NCI-H748 (cell line): ENCODE measurements at regions not wholly inside any gene's neighbourhood (a gene's known extent, or its start where the extent isn't known, plus 50 kb on each side); places are given as distances from the start of the nearest gene placed in this dataset.

Experiments used
- DNase-seq: peaks from one replicate; lab custom pipeline; 2025; ENCODE audit not compliant: unreplicated experiment; lab: John Stamatoyannopoulos, UW

DNA sequence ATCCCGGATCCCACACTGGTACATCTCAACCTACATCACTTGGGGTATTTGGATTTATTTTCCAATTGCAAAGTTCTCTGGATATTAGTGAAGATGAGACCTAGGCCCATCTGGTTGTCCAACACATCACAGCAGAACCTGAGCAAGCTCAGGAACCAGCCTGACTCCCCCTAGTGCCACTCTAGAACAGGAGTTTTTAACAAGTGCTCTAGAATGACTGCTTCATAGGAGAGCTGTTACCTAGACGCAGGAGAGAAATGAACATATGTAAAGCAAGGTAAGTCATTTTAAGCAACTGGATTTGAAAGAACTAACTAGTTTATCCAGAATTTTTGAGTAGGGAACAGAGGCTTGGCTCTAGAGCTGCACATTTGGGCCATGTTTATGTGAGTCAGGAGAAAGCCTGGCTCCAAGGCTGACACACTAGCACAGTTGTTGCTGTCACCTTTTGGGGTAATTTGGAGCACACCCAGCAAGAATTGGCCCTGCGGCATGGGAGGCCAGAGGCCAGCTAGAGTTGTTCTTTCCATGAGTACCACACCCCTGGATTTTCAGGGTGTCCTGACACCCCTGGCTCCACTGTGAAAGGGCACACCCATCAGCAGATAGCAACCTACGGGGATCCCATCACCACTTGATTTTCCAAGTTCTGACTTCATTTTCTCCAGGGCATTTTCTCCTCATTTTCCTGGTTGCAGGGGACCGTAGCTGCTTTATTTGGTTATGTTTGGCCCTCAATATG, 110.9 kb upstream of the LPAR1 start:
- DNase-seq: no peak

DNA sequence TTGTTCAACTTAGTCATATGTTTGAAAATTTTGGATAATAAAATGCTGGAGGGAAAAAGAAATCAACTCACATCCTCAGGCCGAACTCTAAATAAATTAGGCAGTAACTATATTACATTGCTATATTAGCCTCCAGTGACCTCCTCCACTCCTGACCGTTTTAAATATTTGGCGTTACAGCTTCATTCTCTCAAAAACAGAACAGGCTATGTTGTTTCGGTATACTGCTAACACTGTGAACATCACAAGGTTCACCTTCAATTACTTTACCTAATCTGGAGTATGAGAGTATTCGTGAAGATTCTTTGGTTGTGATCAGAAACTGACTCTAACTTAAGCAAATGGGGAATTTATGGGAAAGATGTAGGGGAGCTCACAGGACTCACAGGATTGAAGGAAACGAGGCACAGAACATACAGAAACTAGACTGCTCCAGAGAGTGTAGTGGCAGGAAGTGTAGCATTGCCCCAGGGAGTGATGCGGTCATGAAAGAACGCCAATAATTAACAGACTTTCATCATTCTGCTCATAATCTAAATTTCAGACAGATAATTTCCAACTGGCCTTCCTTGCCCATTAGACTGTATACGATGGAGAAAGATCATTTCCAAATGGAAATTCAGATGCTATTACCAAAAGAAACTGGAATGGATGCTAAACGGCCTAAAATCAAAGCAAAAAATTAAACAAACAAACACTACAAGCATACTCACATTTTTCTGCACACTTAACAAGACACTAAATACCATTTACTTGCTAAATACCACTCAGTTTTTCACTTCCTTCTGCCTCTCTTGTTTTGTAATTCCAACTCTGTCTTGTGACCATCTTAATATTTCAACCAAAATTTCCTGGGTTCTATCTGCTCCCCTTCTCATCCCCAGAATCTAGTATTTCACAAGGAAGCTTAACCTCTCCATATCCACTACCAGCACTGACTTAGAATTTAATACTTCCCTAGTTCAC, 110.1 kb upstream of the LPAR1 start:
- DNase-seq: no peak

GRCh38 chr9:111147041-111147440, 108.8 kb upstream of the LPAR1 start:
- no peak for DNase-seq

GRCh38 chr9:111144741-111145140, 106.5 kb upstream of the LPAR1 start:
- no peak for DNase-seq

DNA sequence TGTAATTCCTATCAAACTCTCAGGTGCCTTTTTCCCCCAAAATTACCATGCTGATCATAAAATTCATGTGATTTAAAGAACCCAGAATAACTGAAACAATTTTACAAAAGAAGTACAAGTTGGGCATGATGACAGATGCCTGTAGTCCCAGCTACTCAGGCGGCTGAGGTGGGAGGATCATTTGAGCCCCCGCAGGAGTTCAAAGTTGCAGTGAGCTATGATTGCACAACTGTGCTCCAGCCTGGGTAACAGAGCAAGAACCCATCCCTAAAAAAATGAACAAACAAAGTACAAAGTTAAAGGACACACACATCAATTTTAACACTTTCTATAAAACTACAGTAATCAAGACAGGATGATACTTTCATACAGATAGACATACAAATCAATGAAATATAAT, 97.9 kb upstream of the LPAR1 start:
- DNase-seq: no peak

DNA sequence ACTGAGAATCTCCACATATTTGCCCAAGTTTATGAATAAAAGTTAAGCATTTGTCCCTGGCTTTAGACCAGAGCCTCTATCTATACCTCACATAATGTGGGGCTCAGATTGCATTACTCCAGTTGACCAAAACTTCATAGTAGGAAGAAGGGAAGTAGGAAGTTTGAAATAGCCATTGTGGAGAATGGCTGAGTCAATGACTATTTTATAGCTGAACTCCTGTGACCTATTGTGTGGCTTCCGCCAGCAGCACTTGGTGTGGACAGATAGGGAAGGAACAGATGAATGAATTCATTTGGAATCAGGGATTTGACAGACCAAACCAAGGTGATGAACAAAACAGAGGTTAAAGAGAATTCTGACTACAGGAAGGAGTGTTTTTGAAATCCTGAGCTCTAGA, 92.9 kb upstream of the LPAR1 start:
- no peak for DNase-seq

DNA sequence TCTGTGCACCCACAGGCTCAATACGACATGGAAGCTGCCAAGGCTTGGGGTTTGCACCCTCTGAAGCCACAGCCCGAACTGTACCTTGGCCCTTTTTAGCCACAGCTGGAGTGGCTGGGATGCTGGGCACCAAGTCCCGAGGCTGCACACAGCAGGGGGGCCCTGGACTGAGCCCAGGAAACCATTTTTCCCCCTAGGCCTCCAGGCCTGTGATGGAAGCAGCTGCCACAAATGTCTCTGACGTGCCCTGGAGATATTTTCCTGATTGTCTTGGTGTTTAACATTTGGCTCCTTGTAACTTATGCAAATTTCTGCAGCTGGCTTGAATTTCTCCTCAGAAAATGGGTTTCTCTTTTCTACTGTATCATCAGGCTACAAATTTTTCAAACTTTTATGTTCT, 82.3 kb upstream of the LPAR1 start:
- DNase-seq: no peak

DNA sequence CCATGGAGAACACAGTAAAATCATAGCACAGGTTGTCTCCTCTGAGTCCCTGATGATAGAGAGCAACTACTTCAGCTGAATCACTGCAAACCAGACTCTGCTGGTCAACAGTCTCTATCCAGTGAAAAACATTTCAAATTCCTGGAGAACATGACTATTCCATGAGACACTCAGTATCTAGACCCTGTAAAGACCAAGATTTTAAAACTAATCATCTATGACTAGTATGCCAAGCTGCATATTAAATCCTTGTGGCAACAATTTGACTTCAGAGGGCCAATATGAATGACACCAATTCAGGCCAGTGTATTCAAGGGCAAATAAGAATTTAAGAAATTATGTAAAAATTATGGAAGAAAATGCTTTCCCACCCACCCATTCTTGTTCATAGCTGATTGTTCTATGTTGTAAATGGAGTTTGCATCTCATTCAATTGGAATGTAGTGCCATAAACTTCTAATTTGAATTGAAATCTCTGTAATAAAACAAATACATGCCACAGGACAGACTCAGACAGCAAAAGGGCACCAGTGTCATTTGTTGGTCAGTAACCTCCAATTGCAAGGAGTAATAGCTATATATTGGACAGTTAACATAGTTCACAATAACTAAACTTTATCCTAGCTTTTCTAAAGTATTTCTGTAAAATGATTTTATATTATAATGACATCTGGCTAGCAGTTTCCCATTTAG, 80.1 kb upstream of the LPAR1 start:
- DNase-seq: no peak

GRCh38 chr9:111114486-111114885, 76.2 kb upstream of the LPAR1 start:
- DNase-seq: no peak

DNA sequence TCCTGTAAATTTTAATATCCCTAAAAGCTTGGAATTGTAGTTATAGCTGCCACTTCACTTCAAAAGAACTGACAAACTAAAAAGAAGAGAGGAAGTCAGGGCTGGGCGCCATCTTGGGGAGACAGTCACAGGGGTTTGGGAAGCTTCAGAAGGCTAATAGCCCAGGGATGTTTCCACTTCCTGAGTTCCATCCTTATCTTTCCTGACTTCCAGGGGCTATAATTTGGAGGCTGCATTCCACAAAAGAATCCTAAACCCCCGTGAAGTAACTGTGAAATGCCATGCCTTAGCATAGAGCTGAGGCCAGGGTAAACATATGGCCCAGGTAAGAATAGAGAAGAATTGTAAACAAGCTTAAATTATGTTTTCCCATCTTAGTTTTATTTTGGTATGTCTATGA, 75.4 kb upstream of the LPAR1 start:
- no peak for DNase-seq

DNA sequence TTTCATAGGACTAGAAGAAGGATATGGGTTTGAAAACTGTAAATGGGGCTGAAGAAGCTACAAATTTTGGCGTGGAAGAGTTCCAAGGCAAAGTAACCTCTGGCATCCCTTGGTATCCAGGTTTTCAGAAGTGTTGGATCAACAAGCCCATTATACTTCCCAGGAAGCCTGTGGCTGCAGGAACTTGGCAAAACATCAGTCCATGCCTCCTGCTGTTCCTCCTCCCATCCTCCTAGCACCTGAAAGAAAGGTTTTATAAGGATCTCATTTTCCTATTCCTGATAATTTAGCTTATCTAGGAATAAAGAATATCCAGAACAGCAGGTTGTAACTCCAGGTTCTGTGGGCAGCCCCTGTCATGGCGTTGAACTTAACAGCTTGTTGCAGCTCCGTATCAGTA, 72.5 kb upstream of the LPAR1 start:
- no peak for DNase-seq

GRCh38 chr9:111108946-111109345, 70.7 kb upstream of the LPAR1 start:
- no peak for DNase-seq

DNA sequence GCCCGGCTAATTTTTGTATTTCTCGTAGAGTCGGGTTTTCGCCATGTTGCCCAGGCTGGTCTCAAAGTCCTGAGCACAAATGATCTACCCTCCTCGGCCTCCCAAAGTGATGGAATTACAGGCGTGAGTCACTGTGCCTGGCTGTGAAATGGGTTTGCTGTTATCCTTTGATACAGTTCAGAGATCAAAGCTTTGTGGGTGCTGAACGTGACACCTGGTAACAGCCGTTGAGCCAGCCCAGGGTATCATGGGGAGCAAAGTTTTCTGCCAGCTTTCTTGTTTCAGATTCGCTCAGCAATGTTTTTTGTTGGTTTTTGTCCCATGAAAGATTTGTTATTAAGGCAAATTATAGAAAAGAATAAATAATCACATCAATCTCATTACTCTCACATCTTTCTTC, 68.9 kb upstream of the LPAR1 start:
- no peak for DNase-seq

- DNase-seq: no peak
Observed at GRCh38 chr9:111106202-111106601, 67.9 kb upstream of the LPAR1 start.

DNA sequence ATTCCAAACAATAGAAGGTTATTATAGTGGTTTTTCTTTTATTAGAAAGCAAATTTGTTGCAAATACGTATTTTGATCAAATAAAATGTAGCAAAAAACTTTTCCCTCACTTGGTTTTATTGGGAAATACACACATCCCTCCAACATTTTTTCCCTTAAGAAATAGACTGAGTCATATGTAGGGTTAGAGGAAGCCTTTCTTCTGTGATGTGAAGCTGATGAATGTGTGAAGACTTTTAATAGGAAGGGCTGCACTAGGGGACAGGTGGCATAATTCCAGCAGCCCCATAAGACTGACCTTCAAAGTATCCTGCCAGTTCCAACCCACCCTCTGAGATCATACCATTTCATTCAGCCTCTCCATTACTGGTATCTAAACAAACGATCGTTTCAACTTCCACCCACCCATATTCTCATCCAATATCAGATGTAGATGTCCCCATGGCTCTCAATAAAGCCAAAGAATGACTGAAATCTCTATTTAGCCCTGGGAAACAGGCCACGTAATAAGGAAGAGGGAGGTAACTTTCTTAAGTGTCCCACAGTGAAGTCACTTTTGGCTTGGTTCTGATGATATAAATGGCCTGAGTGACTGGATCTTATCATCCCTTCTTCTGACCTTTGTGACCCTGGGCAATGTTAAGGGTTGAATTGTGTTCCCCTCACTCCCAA, 64.7 kb upstream of the LPAR1 start:
- no peak for DNase-seq

- no peak for DNase-seq
Observed at GRCh38 chr9:111099199-111100008, 61.1 kb upstream of the LPAR1 start.

DNA sequence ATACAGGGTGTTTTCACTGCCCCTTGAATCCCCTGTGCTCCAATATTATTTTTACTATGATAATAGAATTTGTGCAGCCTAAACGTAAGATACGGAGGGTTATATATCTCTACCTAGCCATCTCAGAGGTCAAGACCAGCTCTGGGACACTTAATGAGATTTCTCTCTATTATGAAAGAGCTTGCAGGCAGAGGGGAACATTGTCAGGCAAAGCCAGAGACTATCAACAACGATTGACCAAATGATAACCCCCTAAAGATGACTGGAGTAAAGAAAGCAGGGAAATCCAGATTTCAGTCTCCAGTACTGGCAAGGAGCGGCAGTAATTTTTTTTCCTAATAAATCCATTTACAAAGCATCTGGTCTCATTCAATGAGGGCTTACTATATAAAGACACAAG, 59.8 kb upstream of the LPAR1 start:
- DNase-seq: no peak

GRCh38 chr9:111096051-111096450, 57.8 kb upstream of the LPAR1 start:
- peak; percentile 16 for DNase-seq

DNA sequence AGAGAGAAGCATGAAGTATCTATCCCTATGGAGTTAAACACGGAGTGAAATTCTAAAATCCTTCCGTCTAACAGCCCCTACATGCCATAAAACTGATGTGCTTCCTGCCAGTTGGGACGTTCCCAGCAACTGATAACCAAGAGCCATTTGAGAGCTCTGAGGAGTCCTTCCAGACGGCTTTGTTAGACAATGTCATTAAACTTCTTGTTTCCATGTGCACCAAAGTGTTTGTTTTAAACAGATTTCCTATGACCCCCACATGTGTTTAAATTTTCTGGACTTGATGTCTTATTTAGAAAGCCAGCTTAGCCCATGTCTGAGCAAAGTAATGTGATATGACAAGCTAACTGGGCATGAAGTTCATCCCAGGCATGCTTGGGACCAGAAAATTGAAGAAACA, 57.2 kb upstream of the LPAR1 start:
- no peak for DNase-seq

DNA sequence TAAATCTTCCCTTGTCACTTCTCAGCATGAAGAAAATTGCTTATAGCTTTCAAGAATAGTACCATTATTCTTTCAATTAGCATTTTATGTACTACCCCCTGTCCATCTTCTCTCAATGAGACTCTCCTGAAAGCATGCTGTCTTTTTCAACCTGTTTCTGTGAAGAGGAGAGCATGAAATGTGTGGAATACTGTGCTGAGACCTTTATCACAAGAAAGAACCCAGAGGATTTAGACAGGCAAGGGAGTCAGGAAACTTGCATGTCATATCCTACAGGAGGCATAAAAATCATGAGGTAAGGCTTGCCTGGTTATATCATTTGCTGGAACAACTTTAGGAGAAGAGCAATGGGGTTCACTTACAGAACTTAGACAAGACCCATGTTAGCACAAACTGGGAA, 56.7 kb upstream of the LPAR1 start:
- no peak for DNase-seq
